MM.1S (cell line): ENCODE measurements at regions not wholly inside any gene's neighbourhood (a gene's known extent, or its start where the extent isn't known, plus 50 kb on each side); places are given as distances from the start of the nearest gene placed in this dataset.

Experiments used
- DNase-seq: peaks from one replicate; pipeline ENCODE4 v3.0.0-alpha.2; 2015
- H2AFZ ChIP-seq: fragments of 300-600 bp; sonication (generic); 2 replicates; pipeline ENCODE4 v1.6.0; 2016; ENCODE audit warnings: antibody characterized with exemption, low read length
- H3F3A ChIP-seq: fragments of 300-600 bp; sonication (generic); 2 replicates; pipeline ENCODE4 v1.6.1; 2016; ENCODE audit warnings: mild to moderate bottlenecking, antibody characterized with exemption, low read length, moderate library complexity, mixed read lengths; ENCODE audit not compliant: insufficient read depth
- H3K27ac ChIP-seq: fragments of 300-600 bp; sonication (generic); 2 replicates; pipeline ENCODE4 v1.5.1; 2016; ENCODE audit warnings: mild to moderate bottlenecking, low read length
- H3K27me3 ChIP-seq: fragments of 300-600 bp; sonication (generic); replicated peaks from 2 replicates; pipeline ENCODE4 v1.6.0; 2016; ENCODE audit warnings: low read length; ENCODE audit not compliant: insufficient read depth
- H3K36me3 ChIP-seq: fragments of 300-600 bp; sonication (generic); replicated peaks from 2 replicates; pipeline ENCODE4 v1.6.1; 2016; ENCODE audit warnings: mild to moderate bottlenecking, low read length, mixed read lengths; ENCODE audit not compliant: insufficient read depth
- H3K4me1 ChIP-seq: fragments of 300-600 bp; sonication (generic); 2 replicates; pipeline ENCODE4 v1.6.1; 2016; ENCODE audit warnings: low read length, mixed read lengths
- H3K4me2 ChIP-seq: fragments of 300-600 bp; sonication (generic); 2 replicates; pipeline ENCODE4 v1.6.0; 2016; ENCODE audit warnings: low read depth, low read length
- H3K4me3 ChIP-seq: fragments of 300-600 bp; sonication (generic); 2 replicates; pipeline ENCODE4 v1.5.1; 2016; ENCODE audit warnings: low read length, mixed read lengths
- H3K79me2 ChIP-seq: fragments of 300-600 bp; sonication (generic); 2 replicates; pipeline ENCODE4 v1.6.1; 2016; ENCODE audit warnings: mixed run types, low read length, mixed read lengths
- H3K9ac ChIP-seq: fragments of 300-600 bp; sonication (generic); 2 replicates; pipeline ENCODE4 v1.6.1; 2016; ENCODE audit warnings: low read length, mixed read lengths
- H3K9me2 ChIP-seq: fragments of 300-600 bp; sonication (generic); replicated peaks from 2 replicates; pipeline ENCODE4 v1.6.1; 2016; ENCODE audit warnings: mild to moderate bottlenecking, low read length, mixed read lengths; ENCODE audit not compliant: insufficient read depth
- H3K9me3 ChIP-seq: fragments of 300-600 bp; sonication (generic); replicated peaks from 2 replicates; pipeline ENCODE4 v1.6.1; 2016; ENCODE audit warnings: mild to moderate bottlenecking, low read length, mixed read lengths; ENCODE audit not compliant: insufficient read depth
- H4K20me1 ChIP-seq: fragments of 300-600 bp; sonication (generic); 2 replicates; pipeline ENCODE4 v1.6.1; 2016; ENCODE audit warnings: mild to moderate bottlenecking, low read length, moderate library complexity, mixed read lengths; ENCODE audit not compliant: insufficient read depth
- CTCF ChIP-seq: fragments of 300-600 bp; sonication (generic); IDR thresholded peaks from 2 replicates; pipeline ENCODE4 v1.5.1; 2016; ENCODE audit warnings: antibody characterized with exemption, low read length, mixed read lengths
- EZH2 ChIP-seq: fragments of 300-600 bp; sonication (generic); optimal IDR thresholded peaks from 2 replicates; pipeline ENCODE3; 2017; ENCODE audit warnings: low read depth, mild to moderate bottlenecking, antibody characterized with exemption, low read length, mixed read lengths
- EZH2phosphoT487 ChIP-seq: fragments of 300-600 bp; sonication (generic); IDR thresholded peaks from 2 replicates; pipeline ENCODE4 v1.6.1; 2018; ENCODE audit warnings: antibody characterized with exemption, low read length

- Histone ChIP-seq H3K79me2 (no peaks in the 10 kb centered on the region), H3K9ac (no peak overlapping the region), H3K4me1 (no peaks in the 10 kb centered on the region), H3K27me3 (no peaks in the 10 kb centered on the region), H3K4me3 (no peak overlapping the region), H3F3A (no peaks in the 10 kb centered on the region), H3K36me3 (no peaks in the 10 kb centered on the region), H3K4me2 (no peak overlapping the region), H3K27ac (no peak overlapping the region), H2AFZ (no peak overlapping the region), H3K9me2 (no peaks in the 10 kb centered on the region; the same call in 1 of the 2 replicates), H4K20me1 (no peaks in the 10 kb centered on the region), H3K9me3 (no peaks in the 10 kb centered on the region)
- no peak for DNase-seq
- TF ChIP-seq EZH2 (no peak), CTCF (no peak)
These were observed 1586.1 kb downstream of the NCAM2 start for GRCh38 chr21:22584308-22584707.

- no peak for TF ChIP-seq CTCF
- Histone ChIP-seq H3K4me1 (no peaks in the 10 kb centered on the region), H2AFZ (no peak overlapping the region), H3F3A (no peaks in the 10 kb centered on the region), H3K27ac (no peak overlapping the region), H3K4me3 (no peak overlapping the region), H3K27me3 (no peaks in the 10 kb centered on the region), H3K9me3 (no peaks in the 10 kb centered on the region), H3K4me2 (no peak overlapping the region), H3K36me3 (no peaks in the 10 kb centered on the region), H3K9ac (no peak overlapping the region), H3K79me2 (no peaks in the 10 kb centered on the region), H3K9me2 (no peaks in the 10 kb centered on the region; the same call in 1 of the 2 replicates), H4K20me1 (no peaks in the 10 kb centered on the region)
- DNase-seq, result no peak
These were observed 1587.3 kb downstream of the NCAM2 start for GRCh38 chr21:22585558-22585957.

- H3K9me3 ChIP-seq, result no peaks in the 10 kb centered on the region
- H3K4me2 ChIP-seq, result no peak overlapping the region
- H3K36me3 ChIP-seq, result no peaks in the 10 kb centered on the region
- H3K79me2 ChIP-seq, result no peaks in the 10 kb centered on the region
- no peak for DNase-seq
- H3K27ac ChIP-seq, result no peak overlapping the region
- no peak overlapping the region for H3K4me3 ChIP-seq
- no peaks in the 10 kb centered on the region for H3K9me2 ChIP-seq
- no peaks in the 10 kb centered on the region for H3K27me3 ChIP-seq
- H3K4me1 ChIP-seq, result no peaks in the 10 kb centered on the region
- no peaks in the 10 kb centered on the region for H4K20me1 ChIP-seq
- no peak for TF ChIP-seq EZH2phosphoT487
- TF ChIP-seq CTCF, result no peak
- TF ChIP-seq EZH2, result no peak
- no peak overlapping the region for H3K9ac ChIP-seq
- H2AFZ ChIP-seq, result no peak overlapping the region
- no peaks in the 10 kb centered on the region for H3F3A ChIP-seq
These were observed 1599.5 kb downstream of the NCAM2 start for GRCh38 chr21:22597660-22598255.
